Fibroblast of gingiva (primary cell): ENCODE measurements at regions not wholly inside any gene's neighbourhood (a gene's known extent, or its start where the extent isn't known, plus 50 kb on each side); places are given as distances from the start of the nearest gene placed in this dataset.
"Not testable (repeated sequence)": the region's sequence is repeated elsewhere in the genome, so short reads cannot be mapped to it uniquely, and the experiment has no call there.

Experiments used
- DNase-seq: peaks from one replicate; pipeline ENCODE4 v3.0.0-alpha.2; 2011; ENCODE audit warnings: low read depth

DNA sequence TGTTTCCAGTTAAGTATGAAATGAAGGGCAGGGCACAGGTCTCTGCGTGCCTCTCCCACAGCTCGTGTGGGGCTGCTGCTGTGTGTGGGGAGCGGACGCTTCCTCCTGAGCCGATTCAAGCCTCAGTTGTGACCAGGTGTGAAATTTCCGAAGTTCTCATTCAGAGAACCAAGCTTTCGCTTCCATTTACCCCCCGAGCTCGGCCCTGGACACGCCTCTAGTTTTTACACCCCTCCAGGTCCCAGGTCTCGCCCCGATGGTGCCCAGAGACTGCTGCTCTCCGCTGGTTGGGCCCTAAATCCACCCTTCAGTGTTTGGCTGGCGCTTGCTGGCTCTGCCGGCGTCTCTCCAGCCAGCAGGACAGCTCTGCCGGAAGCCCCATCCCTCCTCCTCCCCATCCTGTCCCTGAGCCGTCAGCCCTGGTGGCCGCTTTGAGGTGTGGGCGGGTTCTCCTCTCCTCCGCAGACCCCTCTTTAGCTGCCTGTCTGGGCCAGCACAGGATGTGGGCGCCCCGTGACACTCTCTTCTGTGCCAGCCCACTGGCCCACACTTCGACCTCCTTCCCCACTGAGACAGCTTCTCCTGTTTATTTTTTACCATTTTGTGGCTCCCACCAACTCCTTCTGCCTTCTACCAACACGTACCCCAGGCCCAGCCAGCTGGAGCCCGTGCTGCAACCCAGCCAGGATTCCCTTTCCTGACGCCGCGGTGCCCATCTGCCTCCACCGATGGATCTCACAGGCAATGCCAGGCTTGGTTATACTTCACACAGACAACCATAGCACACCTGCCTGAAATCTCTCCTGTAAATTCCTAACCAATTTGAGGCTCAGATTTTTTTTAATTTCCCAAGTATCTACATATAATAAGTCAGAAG, 142.8 kb downstream of the DLL1 start:
- DNase-seq: no peak

DNA sequence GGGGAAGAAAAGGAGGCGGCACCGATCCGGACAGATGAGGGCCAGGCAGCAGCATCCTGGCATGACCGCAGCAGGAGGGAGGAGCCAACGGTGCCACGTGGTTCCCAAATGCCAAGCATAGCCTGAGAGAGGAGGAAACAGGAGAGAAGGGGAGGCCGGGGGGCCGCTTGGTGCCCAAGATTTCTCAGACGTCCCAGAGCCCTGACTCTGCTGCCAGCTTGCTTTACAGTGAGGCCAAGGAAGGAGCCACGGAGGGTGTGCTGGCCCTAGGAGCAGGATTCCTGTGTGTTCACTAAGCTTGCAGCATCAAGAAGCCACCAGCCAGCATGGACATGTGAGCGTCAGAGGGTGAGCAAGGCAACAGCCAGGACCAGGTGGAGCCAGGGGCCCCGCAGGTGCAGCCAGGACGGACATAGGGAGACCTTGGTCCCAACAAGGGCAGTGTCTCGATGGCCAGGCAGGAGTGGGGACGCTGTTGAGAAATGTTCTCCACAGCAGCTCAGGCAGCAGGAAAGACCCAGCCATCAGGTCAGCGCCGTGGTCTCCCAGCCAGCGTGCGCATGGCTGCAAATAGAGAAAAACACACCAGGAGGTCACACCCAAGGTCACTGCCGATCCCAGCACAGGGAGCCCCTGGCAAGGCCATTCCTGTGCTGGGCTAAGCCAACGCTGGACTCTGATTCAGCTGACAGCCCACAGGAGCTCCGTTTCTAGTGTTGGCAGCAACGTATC, 143.7 kb downstream of the DLL1 start:
- DNase-seq: peak; percentile 16

GRCh38 chr6:170146640-170147039, 144.2 kb downstream of the DLL1 start:
- no peak for DNase-seq

- not testable (repeated sequence) for DNase-seq
These were observed 144.7 kb downstream of the DLL1 start for GRCh38 chr6:170146131-170146530.

DNA sequence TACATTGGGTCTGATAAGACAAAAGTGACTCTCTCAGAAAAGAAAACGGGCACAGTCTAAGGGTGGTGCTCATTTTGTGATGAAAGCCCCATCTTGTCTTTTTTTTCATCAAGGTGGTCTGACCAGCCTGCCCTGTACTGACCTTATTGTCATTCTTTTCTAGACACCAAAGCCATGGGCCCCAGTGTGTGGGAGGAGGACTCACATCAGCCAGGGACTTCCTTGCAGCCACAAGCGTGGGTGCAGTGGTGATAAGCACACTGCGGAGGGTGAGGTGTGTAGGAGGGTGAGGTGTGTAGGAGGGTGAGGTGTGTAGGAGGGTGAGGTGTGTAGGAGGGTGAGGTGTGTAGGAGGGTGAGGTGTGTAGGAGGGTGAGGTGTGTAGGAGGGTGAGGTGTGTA, 145.2 kb downstream of the DLL1 start:
- not testable (repeated sequence) for DNase-seq

GRCh38 chr6:170145272-170145592, 145.6 kb downstream of the DLL1 start:
- no peak for DNase-seq

GRCh38 chr6:170144571-170145271, 146.2 kb downstream of the DLL1 start:
- DNase-seq: no peak

DNA sequence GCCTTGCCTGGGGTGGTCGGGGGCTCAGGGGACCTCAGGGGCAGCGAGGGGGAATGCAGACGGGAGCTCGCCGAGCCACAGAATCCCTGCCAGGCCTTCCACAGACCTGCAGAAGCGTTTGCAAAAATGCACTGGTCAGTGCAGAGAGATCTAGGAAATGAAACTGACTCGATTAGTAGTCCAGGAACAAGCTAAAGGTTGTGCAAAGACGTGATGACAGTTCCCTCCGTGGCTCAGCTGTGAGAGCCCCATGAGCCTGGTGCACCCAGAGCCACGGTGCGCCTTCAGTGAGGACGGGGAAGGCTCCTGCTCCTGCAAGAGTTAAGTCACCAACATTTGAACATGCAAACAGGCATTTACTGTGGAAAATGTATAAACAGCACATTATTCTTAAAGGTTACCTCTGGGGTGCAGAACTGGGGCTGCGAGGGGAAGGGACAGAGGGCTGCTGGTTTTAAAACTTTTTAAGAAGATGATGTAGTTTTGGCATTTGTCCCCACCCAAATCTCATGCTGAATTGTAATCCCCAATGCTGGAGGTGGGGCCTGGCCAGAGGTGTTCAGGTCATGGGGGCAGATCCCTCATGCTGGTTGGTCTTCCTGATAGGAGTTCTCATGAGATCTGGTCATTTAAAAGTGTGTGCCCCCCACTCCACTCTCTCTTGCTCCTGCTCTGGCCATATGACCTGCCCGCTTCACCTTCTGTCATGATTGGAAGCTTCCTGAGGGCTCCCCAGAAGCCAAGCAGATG, 147.3 kb downstream of the DLL1 start:
- DNase-seq: no peak

DNA sequence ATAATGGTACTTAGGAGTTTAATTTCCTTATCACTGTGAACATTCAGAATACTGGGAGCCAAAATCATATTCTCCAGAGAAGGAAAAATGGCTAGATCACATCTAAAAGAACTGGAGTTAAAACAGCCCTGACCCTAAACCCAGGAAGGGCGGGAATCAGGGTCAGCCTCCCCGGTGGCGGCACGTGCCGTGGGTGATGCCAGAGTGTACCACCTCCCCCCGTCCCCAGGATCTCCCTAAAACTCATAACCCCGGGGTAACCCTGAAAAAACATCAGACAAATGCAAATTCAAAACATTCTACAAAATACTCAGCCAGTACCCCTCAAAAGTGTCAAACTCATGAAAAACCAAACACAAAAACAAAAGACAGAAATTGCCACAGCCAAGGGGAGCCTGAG, 148.3 kb downstream of the DLL1 start:
- no peak for DNase-seq

GRCh38 chr6:170141061-170141460, 149.8 kb downstream of the DLL1 start:
- not testable (repeated sequence) for DNase-seq

- DNase-seq: no peak
These were observed 150.7 kb downstream of the DLL1 start for GRCh38 chr6:170140129-170140528.

DNA sequence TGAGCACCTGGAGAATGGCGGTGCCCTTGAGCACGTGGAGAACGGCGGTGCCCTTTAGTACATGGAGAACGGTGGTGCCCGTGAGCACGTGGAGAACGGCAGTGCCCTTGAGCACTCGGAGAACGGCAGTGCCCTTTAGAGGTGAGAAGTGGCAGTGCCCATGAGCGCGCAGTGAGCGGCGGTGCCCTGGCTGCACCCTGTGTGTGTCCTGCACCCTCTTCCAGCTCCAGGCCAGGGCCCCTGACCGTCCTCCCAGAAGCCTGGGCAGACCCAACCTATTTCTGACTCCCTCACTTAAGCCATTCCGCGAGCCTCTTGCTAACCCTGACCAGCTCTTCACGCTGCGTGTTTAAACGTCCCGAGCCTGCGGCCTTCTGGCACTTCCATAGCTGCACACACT, 151.3 kb downstream of the DLL1 start:
- DNase-seq: no peak

DNA sequence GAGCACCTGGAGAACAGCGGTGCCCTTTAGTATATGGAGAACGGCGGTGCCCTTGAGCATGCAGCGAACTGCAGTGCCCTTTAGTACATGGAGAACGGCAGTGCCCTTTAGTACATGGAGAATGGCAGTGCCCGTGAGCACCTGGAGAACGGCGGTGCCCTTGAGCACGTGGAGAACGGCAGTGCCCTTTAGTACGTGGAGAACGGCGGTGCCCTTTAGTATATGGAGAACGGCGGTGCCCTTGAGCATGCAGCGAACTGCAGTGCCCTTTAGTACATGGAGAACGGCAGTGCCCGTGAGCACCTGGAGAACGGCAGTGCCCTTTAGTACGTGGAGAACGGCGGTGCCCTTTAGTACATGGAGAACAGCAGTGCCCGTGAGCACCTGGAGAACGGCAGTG, 151.8 kb downstream of the DLL1 start:
- DNase-seq: not testable (repeated sequence)

DNA sequence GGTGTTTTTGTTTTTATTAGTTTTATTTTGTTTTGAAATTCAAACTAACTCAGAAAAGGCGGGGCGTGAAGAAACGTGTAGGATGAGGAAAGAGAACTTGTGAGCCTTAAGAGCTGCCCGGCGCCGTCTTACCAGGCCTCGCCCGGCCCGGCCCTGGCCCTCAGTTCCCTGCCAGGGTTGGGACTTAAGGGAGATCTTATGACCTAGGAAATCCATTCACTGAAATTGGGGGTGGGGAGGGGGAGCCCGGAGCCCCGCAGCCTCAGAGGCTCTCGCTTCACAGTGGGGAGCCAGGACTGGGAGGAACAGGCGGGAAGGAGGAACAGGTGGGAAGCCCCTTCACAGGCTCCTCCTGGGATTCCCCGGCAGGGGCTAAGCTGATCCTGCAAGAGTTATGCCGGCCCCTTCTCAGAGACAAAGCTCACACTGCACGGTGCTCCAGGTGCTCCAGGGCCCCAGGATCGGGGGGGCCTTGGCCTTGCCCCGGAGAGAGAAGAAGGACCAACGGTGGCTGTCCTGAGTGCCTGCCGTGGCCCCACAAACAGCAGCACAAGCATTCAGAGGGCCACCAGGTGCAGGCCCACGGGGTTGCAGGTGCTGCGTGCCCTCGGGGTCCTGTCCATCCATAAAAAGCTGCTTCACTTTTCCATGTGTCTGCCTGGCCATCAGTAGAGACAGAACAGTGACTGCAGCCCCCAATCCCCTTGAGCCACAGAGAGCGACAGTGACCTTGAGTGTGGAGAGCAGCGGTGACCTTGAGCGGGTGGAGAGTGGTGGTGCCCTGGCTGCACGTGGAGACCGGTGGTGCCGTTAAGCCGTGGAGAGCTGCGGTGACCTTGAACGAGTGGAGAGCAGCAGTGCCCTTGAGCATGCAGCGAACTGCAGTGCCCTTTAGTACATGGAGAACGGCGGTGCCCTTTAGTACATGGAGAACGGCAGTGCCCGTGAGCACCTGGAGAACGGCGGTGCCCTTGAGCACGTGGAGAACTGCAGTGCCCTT, 152.7 kb downstream of the DLL1 start:
- DNase-seq: no peak

DNA sequence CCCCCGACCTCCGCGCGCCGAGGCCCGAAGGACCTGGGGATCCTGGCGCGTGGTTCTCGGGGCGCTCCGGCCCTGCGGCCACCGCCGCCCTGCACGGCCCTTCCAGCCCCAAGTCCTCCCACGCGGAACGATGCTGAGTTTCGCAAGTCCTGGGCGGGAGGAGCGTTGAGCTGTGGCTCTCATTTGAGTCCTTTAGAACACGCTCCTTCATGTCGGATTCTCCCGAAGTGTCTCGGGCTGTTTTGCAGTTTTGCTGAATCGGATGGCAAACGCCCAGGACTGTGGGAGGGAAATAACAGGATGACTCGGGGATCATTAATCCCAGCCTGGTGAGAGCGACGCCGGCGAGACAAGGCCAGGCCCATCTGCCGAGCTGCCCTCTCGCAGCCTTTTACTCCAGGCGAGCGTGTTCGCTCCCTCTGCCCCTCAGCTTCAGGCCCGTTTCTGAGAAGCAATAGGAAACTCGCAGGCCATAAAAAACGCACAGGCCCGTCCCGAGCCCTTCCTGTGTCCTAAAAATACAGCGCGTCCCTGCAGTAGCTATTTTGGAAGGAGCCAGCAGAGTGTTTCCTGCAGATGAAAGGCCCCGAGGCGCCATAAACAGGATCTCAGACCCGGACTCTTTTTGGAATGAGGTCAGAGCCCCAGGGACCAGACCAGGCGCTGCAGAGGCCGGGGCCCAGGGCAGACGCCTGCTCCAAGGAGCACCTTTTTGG, 153.5 kb downstream of the DLL1 start:
- no peak for DNase-seq

DNA sequence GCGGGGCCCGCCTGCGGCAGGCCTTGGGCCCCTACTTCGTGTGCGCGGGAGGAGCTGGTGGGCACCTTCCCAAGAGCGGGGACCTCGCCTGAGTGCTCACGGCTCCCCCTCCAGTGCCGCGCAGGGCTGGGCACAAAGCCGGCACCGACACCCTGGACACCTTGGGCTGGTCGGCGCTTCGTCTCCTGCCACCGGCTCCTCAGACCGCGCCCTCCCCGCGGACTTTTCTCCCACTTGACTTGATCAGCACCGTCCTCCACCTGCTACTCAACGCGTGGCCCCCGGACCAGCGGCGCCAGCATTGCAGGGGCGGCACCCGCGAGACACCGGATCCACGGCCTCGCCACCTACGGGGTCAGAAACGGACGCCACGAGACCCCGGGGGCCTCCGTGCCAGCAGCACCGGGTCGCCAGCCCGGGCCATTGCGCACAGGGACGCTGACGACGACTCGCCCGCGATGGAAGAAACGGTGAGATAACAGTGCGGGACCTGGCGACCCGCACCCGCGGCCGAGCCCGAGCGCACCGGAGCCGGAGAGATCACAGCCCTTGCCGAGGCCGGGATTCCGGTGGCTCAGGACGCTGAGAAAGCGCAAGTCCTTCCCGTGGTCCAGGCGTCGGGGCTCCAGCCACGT, 154.2 kb downstream of the DLL1 start:
- no peak for DNase-seq

- DNase-seq: no peak
These were observed 154.9 kb downstream of the DLL1 start for GRCh38 chr6:170135821-170136471.

DNA sequence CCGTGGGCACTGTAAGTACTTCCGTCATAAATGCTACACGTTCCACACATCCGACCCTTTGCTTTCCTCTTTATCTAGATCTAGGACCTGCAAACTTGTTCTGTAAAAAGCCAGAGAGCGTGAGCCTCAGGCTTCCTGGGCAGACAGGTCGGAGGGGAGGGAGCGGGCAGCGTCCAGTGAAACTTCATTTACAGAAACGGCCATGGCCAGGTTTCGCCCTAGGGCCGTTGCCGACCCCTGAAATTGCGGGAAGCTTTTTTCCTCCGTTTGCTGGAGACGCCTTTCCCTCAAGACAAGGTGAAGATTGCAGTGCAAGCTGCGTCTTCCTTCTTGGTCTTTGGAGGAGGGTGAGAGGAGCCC, 155.4 kb downstream of the DLL1 start:
- no peak for DNase-seq
